GM12801 (cell line): ENCODE measurements at regions not wholly inside any gene's neighbourhood (a gene's known extent, or its start where the extent isn't known, plus 50 kb on each side); places are given as distances from the start of the nearest gene placed in this dataset.

Experiments
- CTCF ChIP-seq: IDR thresholded peaks from one replicate; pipeline ENCODE4 v1.5.1; 2011; ENCODE audit warnings: control low read depth; ENCODE audit not compliant: insufficient read length; ENCODE audit errors: extremely low read depth

GRCh38 chr1:29854700-29855276, 618.5 kb downstream of the PTPRU start:
- no peak for TF ChIP-seq CTCF

- no peak for TF ChIP-seq CTCF
These were observed 617.5 kb downstream of the PTPRU start for GRCh38 chr1:29853716-29854330.

GRCh38 chr1:29852248-29852647, 615.9 kb downstream of the PTPRU start:
- TF ChIP-seq CTCF, result no peak

GRCh38 chr1:29851691-29852090, 615.4 kb downstream of the PTPRU start:
- TF ChIP-seq CTCF, result no peak

- TF ChIP-seq CTCF, result no peak
These were observed 613.9 kb downstream of the PTPRU start for GRCh38 chr1:29849991-29850757.

GRCh38 chr1:29849038-29849750, 612.9 kb downstream of the PTPRU start:
- no peak for TF ChIP-seq CTCF

- TF ChIP-seq CTCF, result no peak
These were observed 609.6 kb downstream of the PTPRU start for GRCh38 chr1:29845910-29846309.
